A673 (cell line): ENCODE measurements at regions not wholly inside any gene's neighbourhood (a gene's known extent, or its start where the extent isn't known, plus 50 kb on each side); places are given as distances from the start of the nearest gene placed in this dataset.

ENCODE experiments used
- EZH2 ChIP-seq: fragments of 200-600 bp; sonication (generic); IDR thresholded peaks from 2 replicates; pipeline ENCODE4 v1.6.1; 2017; ENCODE audit warnings: borderline replicate concordance, low read depth, mild to moderate bottlenecking, mixed read lengths, antibody characterized with exemption, low read length; ENCODE audit not compliant: poor library complexity, severe bottlenecking
- TF ChIP-seq, protein P1 (sequence below): fragments of 300-800, 200-600 bp; sonication (generic); conservative IDR thresholded peaks from 2 replicates; pipeline ENCODE4 v1.5.1; 2017; ENCODE audit warnings: low read depth, mild to moderate bottlenecking, antibody characterized with exemption, low read length, moderate library complexity, mixed read lengths

DNA sequence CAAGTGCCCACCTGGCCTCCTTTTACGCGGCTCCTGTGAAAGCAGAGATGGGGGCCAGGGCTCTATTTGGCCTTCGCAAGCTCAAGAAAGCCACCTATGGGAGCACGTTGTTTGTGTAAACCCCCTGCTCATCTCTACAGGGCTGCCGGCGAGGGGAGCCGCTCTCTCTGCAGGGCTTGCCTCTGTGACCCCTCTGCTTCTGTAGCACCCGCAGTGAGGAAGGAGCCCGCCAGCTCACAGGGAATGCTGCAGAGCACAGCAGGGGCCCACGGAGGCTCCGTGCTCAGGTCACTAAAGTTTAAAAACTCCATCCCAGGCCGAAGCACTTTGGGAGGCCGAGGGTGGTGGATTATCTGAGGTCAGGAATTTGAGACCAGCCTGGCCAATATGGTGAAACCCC is 376.8 kb downstream of the IRX2 start:
- no peak for TF ChIP-seq EZH2
- TF ChIP-seq, protein P1, sequence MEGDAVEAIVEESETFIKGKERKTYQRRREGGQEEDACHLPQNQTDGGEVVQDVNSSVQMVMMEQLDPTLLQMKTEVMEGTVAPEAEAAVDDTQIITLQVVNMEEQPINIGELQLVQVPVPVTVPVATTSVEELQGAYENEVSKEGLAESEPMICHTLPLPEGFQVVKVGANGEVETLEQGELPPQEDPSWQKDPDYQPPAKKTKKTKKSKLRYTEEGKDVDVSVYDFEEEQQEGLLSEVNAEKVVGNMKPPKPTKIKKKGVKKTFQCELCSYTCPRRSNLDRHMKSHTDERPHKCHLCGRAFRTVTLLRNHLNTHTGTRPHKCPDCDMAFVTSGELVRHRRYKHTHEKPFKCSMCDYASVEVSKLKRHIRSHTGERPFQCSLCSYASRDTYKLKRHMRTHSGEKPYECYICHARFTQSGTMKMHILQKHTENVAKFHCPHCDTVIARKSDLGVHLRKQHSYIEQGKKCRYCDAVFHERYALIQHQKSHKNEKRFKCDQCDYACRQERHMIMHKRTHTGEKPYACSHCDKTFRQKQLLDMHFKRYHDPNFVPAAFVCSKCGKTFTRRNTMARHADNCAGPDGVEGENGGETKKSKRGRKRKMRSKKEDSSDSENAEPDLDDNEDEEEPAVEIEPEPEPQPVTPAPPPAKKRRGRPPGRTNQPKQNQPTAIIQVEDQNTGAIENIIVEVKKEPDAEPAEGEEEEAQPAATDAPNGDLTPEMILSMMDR: no peak
